IMR-90 (cell line): ENCODE measurements at regions not wholly inside any gene's neighbourhood (a gene's known extent, or its start where the extent isn't known, plus 50 kb on each side); places are given as distances from the start of the nearest gene placed in this dataset.

Source experiments
- ATAC-seq: fragments of 200-7000 bp; cut with Tn5 transposase; 2 replicates; pipeline ENCODE4 v1.9.1; 2020; ENCODE audit warnings: low read depth, mild to moderate bottlenecking, moderate library complexity
- BruUV-seq: library from RNA; stranded (reverse); fragments of 400-500 nt; replicated peaks from 2 replicates; lab custom pipeline; 2021; lab: Mats Ljungman, UMichigan
- CTCF ChIA-PET: fragments of 300-600 bp; formaldehyde crosslinking; extraction: SDS; loops from one replicate; lab custom pipeline; 2021; ENCODE audit warnings: antibody characterized with exemption; lab: Yijun Ruan, JAX
- POLR2A ChIA-PET: fragments of 300-600 bp; sonication (Branson Sonifier 250); formaldehyde crosslinking; loops from one replicate; lab custom pipeline; 2022; ENCODE audit warnings: antibody characterized with exemption; ENCODE audit not compliant: unreplicated experiment; lab: Charles Lee
- DNase-seq: peaks from one replicate; pipeline ENCODE4 v3.0.0; 2013
- H2AFZ ChIP-seq: replicated peaks from 2 replicates; pipeline ENCODE3; 2013; ENCODE audit warnings: low read length, mild to moderate bottlenecking; ENCODE audit not compliant: poor library complexity
- H2AK5ac ChIP-seq: 2 replicates; pipeline ENCODE4 v1.6.1; 2013; ENCODE audit warnings: low read depth, low read length, inconsistent platforms
- H2AK9ac ChIP-seq: replicated peaks from 2 replicates; pipeline ENCODE3; 2013; ENCODE audit warnings: mild to moderate bottlenecking, low read depth, low read length, moderate library complexity; ENCODE audit not compliant: poor library complexity
- H2BK120ac ChIP-seq: 2 replicates; pipeline ENCODE4 v1.6.1; 2013; ENCODE audit warnings: low read depth, low read length, inconsistent platforms
- H2BK15ac ChIP-seq: 3 replicates; pipeline ENCODE4 v1.6.1; 2013; ENCODE audit warnings: low read depth, low read length, inconsistent platforms
- H2BK20ac ChIP-seq: 2 replicates; pipeline ENCODE4 v1.6.1; 2013; ENCODE audit warnings: low read depth, mild to moderate bottlenecking, inconsistent platforms, low read length, moderate library complexity
- H2BK5ac ChIP-seq: 2 replicates; pipeline ENCODE4 v1.6.1; 2013; ENCODE audit warnings: mild to moderate bottlenecking, low read depth, low read length, inconsistent platforms; ENCODE audit not compliant: poor library complexity, severe bottlenecking
- H3K14ac ChIP-seq: replicated peaks from 2 replicates; pipeline ENCODE4 v1.6.1; 2013; ENCODE audit warnings: low read depth, low read length, inconsistent platforms
- H3K18ac ChIP-seq: 2 replicates; pipeline ENCODE4 v1.6.1; 2013; ENCODE audit warnings: low read depth, low read length, control low read depth
- H3K23ac ChIP-seq: 2 replicates; pipeline ENCODE4 v1.6.1; 2013; ENCODE audit warnings: low read depth, low read length, inconsistent platforms
- H3K27ac ChIP-seq: 2 replicates; pipeline ENCODE4 v1.5.1; 2013; ENCODE audit warnings: mild to moderate bottlenecking, control low read depth, low read length; ENCODE audit not compliant: insufficient read depth
- H3K27me3 ChIP-seq: 2 replicates; pipeline ENCODE4 v1.6.1; 2013; ENCODE audit warnings: low read length; ENCODE audit not compliant: control insufficient read depth, insufficient read depth
- H3K36me3 ChIP-seq: 2 replicates; pipeline ENCODE4 v1.6.1; 2013; ENCODE audit warnings: low read length, mixed read lengths; ENCODE audit not compliant: control insufficient read depth, insufficient read depth
- H3K4ac ChIP-seq: 2 replicates; pipeline ENCODE4 v1.6.1; 2013; ENCODE audit warnings: low read depth, low read length, inconsistent platforms
- H3K4me1 ChIP-seq: 2 replicates; pipeline ENCODE4 v1.6.1; 2013; ENCODE audit warnings: low read length, mixed read lengths; ENCODE audit not compliant: control insufficient read depth, insufficient read depth
- H3K4me2 ChIP-seq: 2 replicates; pipeline ENCODE4 v1.6.1; 2013; ENCODE audit warnings: low read depth, mild to moderate bottlenecking, control low read depth, low read length, moderate library complexity
- H3K4me3 ChIP-seq: 2 replicates; pipeline ENCODE4 v1.5.1; 2013; ENCODE audit warnings: low read depth, mild to moderate bottlenecking, control low read depth, low read length, moderate library complexity; ENCODE audit not compliant: insufficient read depth
- H3K56ac ChIP-seq: 2 replicates; pipeline ENCODE4 v1.6.1; 2013; ENCODE audit warnings: low read length, inconsistent platforms; ENCODE audit not compliant: insufficient read depth; ENCODE audit errors: extremely low read depth
- H3K79me1 ChIP-seq, 2 experiments: 2 replicates each; pipeline ENCODE4 v1.6.1; 2013; ENCODE audit warnings: low read length in 2 of 2, inconsistent platforms in 1 of 2, low read depth in 1 of 2
- H3K9ac ChIP-seq: 2 replicates; pipeline ENCODE4 v1.6.1; 2013; ENCODE audit warnings: low read depth, low read length, control low read depth
- H3K9me1 ChIP-seq: 2 replicates; pipeline ENCODE4 v1.6.1; 2013; ENCODE audit warnings: low read length, inconsistent platforms; ENCODE audit not compliant: insufficient read depth
- H3K9me3 ChIP-seq: 2 replicates; pipeline ENCODE4 v1.6.1; 2013; ENCODE audit warnings: low read length; ENCODE audit not compliant: control insufficient read depth, insufficient read depth
- H4K20me1 ChIP-seq: 2 replicates; pipeline ENCODE4 v1.6.1; 2013; ENCODE audit warnings: low read length, inconsistent platforms; ENCODE audit not compliant: insufficient read depth
- H4K5ac ChIP-seq: 2 replicates; pipeline ENCODE4 v1.6.1; 2013; ENCODE audit warnings: mild to moderate bottlenecking, low read depth, low read length, control low read depth
- H4K8ac ChIP-seq, 2 experiments: 2 replicates each; pipeline ENCODE4 v1.6.1; 2013; ENCODE audit warnings: low read depth in 2 of 2, low read length in 2 of 2, control low read depth in 1 of 2, inconsistent platforms in 1 of 2
- H4K91ac ChIP-seq: 2 replicates; pipeline ENCODE4 v1.6.1; 2013; ENCODE audit warnings: low read depth, low read length, inconsistent platforms; ENCODE audit not compliant: insufficient read depth
- BHLHE40 ChIP-seq: fragments of 150-350 bp; IDR thresholded peaks from 2 replicates; pipeline ENCODE4 v1.6.1; 2016; ENCODE audit warnings: mild to moderate bottlenecking, low read depth, low read length
- CEBPB ChIP-seq: IDR thresholded peaks from 2 replicates; pipeline ENCODE4 v1.6.1; 2012; ENCODE audit warnings: low read depth, low read length, improper control_type of control experiment
- CHD1 ChIP-seq: IDR thresholded peaks from 2 replicates; pipeline ENCODE4 v1.6.1; 2012; ENCODE audit warnings: low read depth, low read length, improper control_type of control experiment
- FOS ChIP-seq: fragments of 150-350 bp; IDR thresholded peaks from 2 replicates; pipeline ENCODE4 v1.6.1; 2016; ENCODE audit warnings: low read depth, low read length
- MAFK ChIP-seq: IDR thresholded peaks from 2 replicates; pipeline ENCODE4 v1.6.1; 2012; ENCODE audit warnings: low read depth, low read length, improper control_type of control experiment
- MXI1 ChIP-seq: IDR thresholded peaks from 2 replicates; pipeline ENCODE4 v1.6.1; 2012; ENCODE audit warnings: low read depth, mild to moderate bottlenecking, low read length, moderate library complexity, borderline replicate concordance
- NFE2L2 ChIP-seq: fragments of 150-350 bp; IDR thresholded peaks from 2 replicates; pipeline ENCODE4 v1.6.1; 2016; ENCODE audit warnings: low read depth, mild to moderate bottlenecking, low read length
- POLR2A ChIP-seq: IDR thresholded peaks from 2 replicates; pipeline ENCODE4 v1.6.1; 2012; ENCODE audit warnings: mild to moderate bottlenecking, low read depth, low read length
- RAD21 ChIP-seq: IDR thresholded peaks from 2 replicates; pipeline ENCODE4 v1.6.1; 2012; ENCODE audit warnings: low read length, improper control_type of control experiment
- SMC3 ChIP-seq: fragments of 150-350 bp; IDR thresholded peaks from 2 replicates; pipeline ENCODE4 v1.6.1; 2016; ENCODE audit warnings: low read depth, mild to moderate bottlenecking, antibody characterized with exemption, low read length, moderate library complexity
- USF2 ChIP-seq: fragments of 150-350 bp; IDR thresholded peaks from 2 replicates; pipeline ENCODE4 v1.6.1; 2017; ENCODE audit warnings: mild to moderate bottlenecking, antibody characterized with exemption, low read length, low read depth
- WGBS, 2 experiments: methylation state at CpG; one replicate each; pipeline versions ENCODE4 v1.1.5 to v1.1.7; 2013; ENCODE audit warnings: missing lambda C conversion rate in 2 of 2; ENCODE audit not compliant: insufficient read length in 1 of 2; ENCODE audit errors: extremely low coverage in 2 of 2; 5-methylcytosine and 5-hydroxymethylcytosine counted together
- dilution Hi-C: fragments of 300-500 bp; cut with HindIII; formaldehyde crosslinking; loops from one replicate; pipeline ENCODE4 v1.14.3; 2018; ENCODE audit warnings: low sequenced_read_pairs; ENCODE audit not compliant: unreplicated experiment
- in situ Hi-C: fragments of 300-500 bp; cut with MboI; formaldehyde crosslinking; loops from 3 replicates; pipeline ENCODE4 v1.14.3; 2019; ENCODE audit warnings: low sequenced_read_pairs, inconsistent platforms, mixed read lengths
- intact Hi-C: fragments of 100-400 bp; cut with micrococcal nuclease; formaldehyde crosslinking; loops from 2 replicates; pipeline ENCODE4 v1.10.0; 2022
- TF ChIP-seq, protein P1 (sequence below): conservative IDR thresholded peaks from 2 replicates; pipeline ENCODE4 v1.5.1; 2012; ENCODE audit warnings: mild to moderate bottlenecking, low read depth, low read length, improper control_type of control experiment
- TF ChIP-seq, protein P2 (sequence below): fragments of 150-350 bp; IDR thresholded peaks from 2 replicates; pipeline ENCODE4 v1.6.1; 2016; ENCODE audit warnings: low read depth, mild to moderate bottlenecking, low read length, moderate library complexity, borderline replicate concordance

- H2BK5ac ChIP-seq, result no peak overlapping the region
- H2BK15ac ChIP-seq, result no peak overlapping the region
- H2AK5ac ChIP-seq, result no peak overlapping the region
- no CpG with 5 or more reads among the region's 1 CpG for WGBS, 2 experiments
- no TSS peak for BruUV-seq
- H2BK120ac ChIP-seq, result no peak overlapping the region
- H2AFZ ChIP-seq, result no peak overlapping the region
- ChIA-PET POLR2A (no interaction called here), CTCF (no interaction called here)
- H3K9me3 ChIP-seq, result no peaks in the 10 kb centered on the region
- H3K14ac ChIP-seq, result no peak overlapping the region
- no peaks in the 10 kb centered on the region for H3K36me3 ChIP-seq
- no peak overlapping the region for H3K4ac ChIP-seq
- no peaks in the 10 kb centered on the region for H3K27me3 ChIP-seq
- H3K9ac ChIP-seq, result no peak overlapping the region
- no peak overlapping the region for H4K8ac ChIP-seq
- H4K91ac ChIP-seq, result no peak overlapping the region
- ATAC-seq (no peak), DNase-seq (peak; percentile 54)
- H3K4me1 ChIP-seq, result no peaks in the 10 kb centered on the region
- H4K20me1 ChIP-seq, result no peaks in the 10 kb centered on the region
- no peak overlapping the region for H3K18ac ChIP-seq
- no peak overlapping the region for H2BK20ac ChIP-seq
- H3K23ac ChIP-seq, result no peak overlapping the region
- H3K79me1 ChIP-seq, result no peaks in the 10 kb centered on the region
- no peak overlapping the region for H3K56ac ChIP-seq
- dilution Hi-C loops, result no loop called here
- H4K5ac ChIP-seq, result no peak overlapping the region
- no peak overlapping the region for H3K4me3 ChIP-seq
- TF ChIP-seq CEBPB (no peak), NFE2L2 (no peak), BHLHE40 (no peak), FOS (no peak), USF2 (no peak), CHD1 (no peak), SMC3 (no peak), MXI1 (no peak), RAD21 (no peak), POLR2A (no peak), MAFK (no peak)
- TF ChIP-seq, protein P1, sequence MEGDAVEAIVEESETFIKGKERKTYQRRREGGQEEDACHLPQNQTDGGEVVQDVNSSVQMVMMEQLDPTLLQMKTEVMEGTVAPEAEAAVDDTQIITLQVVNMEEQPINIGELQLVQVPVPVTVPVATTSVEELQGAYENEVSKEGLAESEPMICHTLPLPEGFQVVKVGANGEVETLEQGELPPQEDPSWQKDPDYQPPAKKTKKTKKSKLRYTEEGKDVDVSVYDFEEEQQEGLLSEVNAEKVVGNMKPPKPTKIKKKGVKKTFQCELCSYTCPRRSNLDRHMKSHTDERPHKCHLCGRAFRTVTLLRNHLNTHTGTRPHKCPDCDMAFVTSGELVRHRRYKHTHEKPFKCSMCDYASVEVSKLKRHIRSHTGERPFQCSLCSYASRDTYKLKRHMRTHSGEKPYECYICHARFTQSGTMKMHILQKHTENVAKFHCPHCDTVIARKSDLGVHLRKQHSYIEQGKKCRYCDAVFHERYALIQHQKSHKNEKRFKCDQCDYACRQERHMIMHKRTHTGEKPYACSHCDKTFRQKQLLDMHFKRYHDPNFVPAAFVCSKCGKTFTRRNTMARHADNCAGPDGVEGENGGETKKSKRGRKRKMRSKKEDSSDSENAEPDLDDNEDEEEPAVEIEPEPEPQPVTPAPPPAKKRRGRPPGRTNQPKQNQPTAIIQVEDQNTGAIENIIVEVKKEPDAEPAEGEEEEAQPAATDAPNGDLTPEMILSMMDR, result no peak
- TF ChIP-seq, protein P2, sequence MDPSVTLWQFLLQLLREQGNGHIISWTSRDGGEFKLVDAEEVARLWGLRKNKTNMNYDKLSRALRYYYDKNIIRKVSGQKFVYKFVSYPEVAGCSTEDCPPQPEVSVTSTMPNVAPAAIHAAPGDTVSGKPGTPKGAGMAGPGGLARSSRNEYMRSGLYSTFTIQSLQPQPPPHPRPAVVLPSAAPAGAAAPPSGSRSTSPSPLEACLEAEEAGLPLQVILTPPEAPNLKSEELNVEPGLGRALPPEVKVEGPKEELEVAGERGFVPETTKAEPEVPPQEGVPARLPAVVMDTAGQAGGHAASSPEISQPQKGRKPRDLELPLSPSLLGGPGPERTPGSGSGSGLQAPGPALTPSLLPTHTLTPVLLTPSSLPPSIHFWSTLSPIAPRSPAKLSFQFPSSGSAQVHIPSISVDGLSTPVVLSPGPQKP, result no peak
- in situ Hi-C loops, result loop anchor here (25.0 kb wide), 1 partner anchor 1379 kb away; no protein-coding TSS in a partner anchor
- H3K27ac ChIP-seq, result no peak overlapping the region
- H3K4me2 ChIP-seq, result no peak overlapping the region
- intact Hi-C loops, result no loop called here
- no peaks in the 10 kb centered on the region for H3K9me1 ChIP-seq
- H2AK9ac ChIP-seq, result no peak overlapping the region
These were observed 336.2 kb upstream of the PMFBP1 start for GRCh38 chr16:72508191-72508590.
